ENCODE measurements at regions not wholly inside any gene's neighbourhood (a gene's known extent, or its start where the extent isn't known, plus 50 kb on each side); places are given as distances from the start of the nearest gene placed in this dataset.

DNA sequence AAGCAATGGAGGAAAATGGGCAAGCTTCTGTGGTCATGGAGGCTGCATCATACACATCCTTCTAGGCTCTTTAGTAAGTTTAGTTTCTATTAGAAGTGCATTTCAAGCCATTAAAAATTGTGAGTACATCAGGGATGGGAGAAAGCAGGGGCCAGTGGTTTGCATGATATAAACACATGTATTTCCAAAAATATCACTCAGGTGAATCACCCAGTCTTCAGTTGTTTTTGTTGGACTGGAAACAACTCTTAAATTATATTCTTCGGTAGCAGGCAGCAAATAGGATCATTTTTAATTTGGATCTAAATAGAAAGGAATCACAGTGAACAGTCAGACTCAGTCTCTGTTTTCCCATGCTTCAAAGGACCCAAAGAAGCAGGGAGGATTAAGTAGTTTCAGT, 657.9 kb downstream of the TLR4 start:
- no peaks in the 10 kb centered on the region for H3K27me3 ChIP-seq (replicated peaks)
- DNase-seq, result no peak
- H3K36me3 ChIP-seq (replicated peaks), result no peaks in the 10 kb centered on the region
- TF ChIP-seq CTCF (IDR thresholded peaks at IDR 0.05; ENCODE audit: low read depth, low read length, missing control alignments), result no peak
- in situ Hi-C loops (cut with HindIII; ENCODE audit: low pct_ligation_motif_present, low sequenced_read_pairs), result no loop called here
- H3K27ac ChIP-seq, result no peak overlapping the region
- no peak overlapping the region for H3K4me3 ChIP-seq (ENCODE audit: low read depth, low read length)

- DNase-seq, result no peak
- no peak for TF ChIP-seq CTCF (IDR thresholded peaks at IDR 0.05; ENCODE audit: low read depth, low read length, missing control alignments)
Observed at GRCh38 chr9:118362596-118362995, 658.4 kb downstream of the TLR4 start.

DNA sequence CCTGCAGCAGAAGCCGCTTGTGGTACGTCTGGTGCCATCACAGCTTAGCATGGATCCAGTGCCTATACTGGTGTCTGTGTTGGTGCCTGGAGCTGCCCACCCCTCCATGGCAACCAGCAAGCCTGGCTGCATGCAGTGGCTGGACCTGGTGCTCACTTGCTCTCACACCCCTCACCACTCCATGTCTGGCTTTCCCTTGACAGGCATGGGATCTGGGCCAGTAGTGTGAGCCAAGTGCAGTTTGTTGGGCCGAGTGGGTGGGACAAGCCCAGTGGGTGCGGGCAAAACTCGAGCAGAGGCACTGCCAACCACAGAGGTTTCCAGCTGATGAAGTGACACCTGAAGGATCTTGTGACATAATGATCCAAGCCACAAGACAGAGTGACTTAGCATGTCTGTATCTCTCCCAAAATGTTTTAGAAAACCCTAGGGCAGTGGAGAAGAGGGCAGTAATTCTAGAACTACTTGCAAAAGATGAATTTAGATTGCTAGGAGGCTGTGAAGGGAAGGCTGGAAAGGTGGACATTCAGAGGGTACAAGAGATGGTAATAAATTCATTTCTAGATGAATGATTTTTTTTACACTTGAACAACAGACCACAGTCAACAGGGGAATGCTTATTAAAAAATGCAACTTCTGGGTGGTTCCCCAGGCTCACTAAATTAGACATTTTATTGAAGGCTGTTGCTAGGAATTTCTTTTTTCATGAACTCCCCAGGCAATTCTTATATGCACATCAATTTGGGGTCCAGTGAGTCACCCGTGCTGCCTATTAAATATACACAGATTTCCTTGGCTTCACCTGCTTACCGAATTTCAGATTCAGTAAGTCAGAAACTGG, 660.3 kb downstream of the TLR4 start:
- DNase-seq, result no peak
- H3K27me3 ChIP-seq (replicated peaks), result no peaks in the 10 kb centered on the region
- in situ Hi-C loops (cut with HindIII; ENCODE audit: low pct_ligation_motif_present, low sequenced_read_pairs), result no loop called here
- TF ChIP-seq CTCF (IDR thresholded peaks at IDR 0.05; ENCODE audit: low read depth, low read length, missing control alignments), result no peak
- no peak overlapping the region for H3K27ac ChIP-seq
- no peak overlapping the region for H3K4me3 ChIP-seq (ENCODE audit: low read depth, low read length)
- H3K36me3 ChIP-seq (replicated peaks), result no peaks in the 10 kb centered on the region

More at GRCh38 chr9:118362596-118362995, 658.4 kb downstream of the TLR4 start:
- Histone ChIP-seq H3K4me3 (ENCODE audit: low read depth, low read length) (no peak overlapping the region), H3K27me3 (replicated peaks) (no peaks in the 10 kb centered on the region), H3K36me3 (replicated peaks) (no peaks in the 10 kb centered on the region), H3K27ac (no peak overlapping the region)
- in situ Hi-C loops (cut with HindIII; ENCODE audit: low pct_ligation_motif_present, low sequenced_read_pairs), result no loop called here

GRCh38 chr9:118366228-118366627, 662.0 kb downstream of the TLR4 start:
- no peak for DNase-seq
- Histone ChIP-seq H3K4me3 (ENCODE audit: low read depth, low read length) (no peak overlapping the region), H3K36me3 (replicated peaks) (no peaks in the 10 kb centered on the region), H3K27ac (no peak overlapping the region), H3K27me3 (replicated peaks) (no peaks in the 10 kb centered on the region)
- TF ChIP-seq CTCF (IDR thresholded peaks at IDR 0.05; ENCODE audit: low read depth, low read length, missing control alignments), result no peak
- in situ Hi-C loops (cut with HindIII; ENCODE audit: low pct_ligation_motif_present, low sequenced_read_pairs), result no loop called here

DNA sequence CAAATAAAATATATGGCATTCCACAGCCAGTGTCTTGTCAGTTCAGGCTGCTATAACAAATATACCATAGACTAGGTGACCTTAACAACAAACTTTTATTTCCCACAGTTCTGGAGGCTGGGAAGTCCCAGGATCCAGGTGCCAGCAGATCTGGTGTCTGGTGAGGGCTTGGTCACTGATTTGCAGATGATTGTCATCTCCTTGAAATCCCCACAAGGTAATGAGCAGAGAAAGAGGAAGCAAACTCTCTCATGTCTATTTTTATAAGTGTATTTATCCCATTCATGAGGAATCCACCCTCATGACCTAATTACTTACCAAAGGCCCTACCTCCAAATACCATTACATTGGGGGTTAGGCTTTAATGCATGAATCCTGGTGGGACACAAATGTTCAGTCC, 663.2 kb downstream of the TLR4 start:
- no peak for DNase-seq
- no peak overlapping the region for H3K27ac ChIP-seq
- H3K4me3 ChIP-seq (ENCODE audit: low read depth, low read length), result no peak overlapping the region
- no peaks in the 10 kb centered on the region for H3K27me3 ChIP-seq (replicated peaks)
- in situ Hi-C loops (cut with HindIII; ENCODE audit: low pct_ligation_motif_present, low sequenced_read_pairs), result no loop called here
- no peaks in the 10 kb centered on the region for H3K36me3 ChIP-seq (replicated peaks)
- TF ChIP-seq CTCF (IDR thresholded peaks at IDR 0.05; ENCODE audit: low read depth, low read length, missing control alignments), result no peak
